ENCODE measurements at regions not wholly inside any gene's neighbourhood (a gene's known extent, or its start where the extent isn't known, plus 50 kb on each side); places are given as distances from the start of the nearest gene placed in this dataset.

DNA sequence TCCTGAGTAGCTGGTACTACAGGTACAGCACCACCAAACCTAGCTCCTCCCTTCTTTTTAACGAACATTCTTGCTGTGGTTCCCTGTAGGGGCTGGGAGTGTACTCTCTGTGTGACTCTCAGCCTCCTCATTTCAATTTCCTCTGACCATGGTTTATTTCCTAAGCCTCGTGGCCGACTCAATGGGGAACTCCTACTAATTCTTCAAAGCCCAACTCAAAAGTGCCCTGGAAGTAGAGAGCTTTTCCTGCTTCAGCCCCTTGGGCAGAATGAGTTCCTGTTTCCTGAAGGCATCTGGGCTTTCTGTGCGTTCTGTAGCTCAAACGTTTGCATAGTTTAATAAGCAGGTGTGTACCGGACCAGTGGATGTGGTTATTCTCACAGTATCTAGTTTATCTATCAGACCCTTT, 70.9 kb upstream of the ACOT11 start:
- Mint-ChIP-seq H3K27ac (peak overlapping the region; percentile 66), H3K27me3 (peaks cover 3% of the 10 kb centered on the region), H3K36me3 (no peaks in the 10 kb centered on the region), H3K4me3 (peak overlapping the region; percentile 26), H3K9me3 (no peaks in the 10 kb centered on the region), H3K4me1 (ENCODE audit: unreplicated experiment) (peaks cover 55% of the 10 kb centered on the region)
- TF ChIP-seq, protein P1, sequence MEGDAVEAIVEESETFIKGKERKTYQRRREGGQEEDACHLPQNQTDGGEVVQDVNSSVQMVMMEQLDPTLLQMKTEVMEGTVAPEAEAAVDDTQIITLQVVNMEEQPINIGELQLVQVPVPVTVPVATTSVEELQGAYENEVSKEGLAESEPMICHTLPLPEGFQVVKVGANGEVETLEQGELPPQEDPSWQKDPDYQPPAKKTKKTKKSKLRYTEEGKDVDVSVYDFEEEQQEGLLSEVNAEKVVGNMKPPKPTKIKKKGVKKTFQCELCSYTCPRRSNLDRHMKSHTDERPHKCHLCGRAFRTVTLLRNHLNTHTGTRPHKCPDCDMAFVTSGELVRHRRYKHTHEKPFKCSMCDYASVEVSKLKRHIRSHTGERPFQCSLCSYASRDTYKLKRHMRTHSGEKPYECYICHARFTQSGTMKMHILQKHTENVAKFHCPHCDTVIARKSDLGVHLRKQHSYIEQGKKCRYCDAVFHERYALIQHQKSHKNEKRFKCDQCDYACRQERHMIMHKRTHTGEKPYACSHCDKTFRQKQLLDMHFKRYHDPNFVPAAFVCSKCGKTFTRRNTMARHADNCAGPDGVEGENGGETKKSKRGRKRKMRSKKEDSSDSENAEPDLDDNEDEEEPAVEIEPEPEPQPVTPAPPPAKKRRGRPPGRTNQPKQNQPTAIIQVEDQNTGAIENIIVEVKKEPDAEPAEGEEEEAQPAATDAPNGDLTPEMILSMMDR (conservative IDR thresholded peaks at IDR 0.05), result no peak
- no peak for DNase-seq (ENCODE audit: extremely low spot score, unreplicated experiment)

DNA sequence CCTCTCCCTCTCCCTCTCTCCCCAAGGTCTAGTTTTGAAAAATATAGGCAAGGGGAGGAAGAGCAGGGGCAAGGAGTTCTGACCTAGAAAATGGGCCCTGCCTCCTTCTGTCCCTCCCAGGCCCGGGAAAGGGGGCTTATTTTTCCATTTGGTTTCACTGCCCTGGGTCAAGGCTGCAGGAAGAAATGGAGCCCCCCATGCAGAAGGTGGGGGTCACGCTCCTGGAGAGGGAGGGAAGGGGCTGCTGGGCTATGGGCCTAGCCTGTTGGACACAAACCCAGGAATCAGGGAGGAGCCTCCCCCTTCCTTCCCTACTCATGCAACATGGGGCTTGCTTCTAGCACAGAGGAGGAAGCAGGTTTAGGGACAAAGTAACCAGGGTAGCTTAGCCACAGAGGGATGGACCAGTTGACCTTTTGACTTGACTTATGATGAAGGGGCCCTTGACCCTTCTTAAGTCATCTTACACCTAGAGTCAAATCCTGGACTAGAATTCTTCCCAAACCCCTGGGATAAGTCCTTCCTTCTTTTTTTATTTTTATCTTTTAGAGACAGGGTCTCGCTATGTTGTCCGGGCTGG, 70.4 kb upstream of the SSBP3 start:
- no peaks in the 10 kb centered on the region for H3K36me3 Mint-ChIP-seq
- no peaks in the 10 kb centered on the region for H3K9me3 Mint-ChIP-seq
- peaks cover 60% of the 10 kb centered on the region for H3K4me1 Mint-ChIP-seq (ENCODE audit: unreplicated experiment)
- peak overlapping the region; percentile 77 for H3K4me3 Mint-ChIP-seq
- peaks cover 3% of the 10 kb centered on the region for H3K27me3 Mint-ChIP-seq
- peak overlapping the region; percentile 81 for H3K27ac Mint-ChIP-seq
- TF ChIP-seq, protein P1 (conservative IDR thresholded peaks at IDR 0.05), result no peak
- DNase-seq (ENCODE audit: extremely low spot score, unreplicated experiment), result no peak

DNA sequence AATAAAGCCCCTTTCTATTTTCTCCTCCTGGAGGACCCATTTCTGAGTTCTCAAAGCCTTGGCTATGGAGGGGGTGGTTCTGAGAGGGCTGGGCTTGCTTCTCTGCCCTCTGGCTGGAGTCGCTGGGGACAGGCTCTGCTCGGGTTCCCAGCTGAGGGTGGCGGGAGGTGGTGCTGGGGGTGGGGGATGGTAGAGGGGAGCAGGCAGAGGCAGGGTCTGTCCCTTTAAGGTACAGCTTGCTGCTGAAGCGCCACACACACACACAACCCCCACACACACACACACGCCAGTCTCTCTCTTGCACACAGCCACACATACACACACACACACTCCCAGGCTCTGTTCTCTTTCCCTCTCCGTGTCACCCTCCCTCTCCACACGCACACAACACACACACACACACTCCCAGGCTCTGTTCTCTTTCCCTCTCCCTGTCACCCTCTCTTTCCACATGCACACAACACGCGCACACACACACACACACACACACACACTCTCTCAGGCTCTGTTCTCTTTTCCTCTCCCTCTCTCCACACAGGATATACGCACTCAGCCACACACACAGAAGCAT, 69.8 kb upstream of the SSBP3 start:
- peak overlapping the region; percentile 81 for H3K27ac Mint-ChIP-seq
- no peaks in the 10 kb centered on the region for H3K36me3 Mint-ChIP-seq
- TF ChIP-seq, protein P1 (conservative IDR thresholded peaks at IDR 0.05), result no peak
- peaks cover 3% of the 10 kb centered on the region for H3K27me3 Mint-ChIP-seq
- no peaks in the 10 kb centered on the region for H3K9me3 Mint-ChIP-seq
- peaks cover 60% of the 10 kb centered on the region for H3K4me1 Mint-ChIP-seq (ENCODE audit: unreplicated experiment)
- peak overlapping the region; percentile 77 for H3K4me3 Mint-ChIP-seq
- no peak for DNase-seq (ENCODE audit: extremely low spot score, unreplicated experiment)

DNA sequence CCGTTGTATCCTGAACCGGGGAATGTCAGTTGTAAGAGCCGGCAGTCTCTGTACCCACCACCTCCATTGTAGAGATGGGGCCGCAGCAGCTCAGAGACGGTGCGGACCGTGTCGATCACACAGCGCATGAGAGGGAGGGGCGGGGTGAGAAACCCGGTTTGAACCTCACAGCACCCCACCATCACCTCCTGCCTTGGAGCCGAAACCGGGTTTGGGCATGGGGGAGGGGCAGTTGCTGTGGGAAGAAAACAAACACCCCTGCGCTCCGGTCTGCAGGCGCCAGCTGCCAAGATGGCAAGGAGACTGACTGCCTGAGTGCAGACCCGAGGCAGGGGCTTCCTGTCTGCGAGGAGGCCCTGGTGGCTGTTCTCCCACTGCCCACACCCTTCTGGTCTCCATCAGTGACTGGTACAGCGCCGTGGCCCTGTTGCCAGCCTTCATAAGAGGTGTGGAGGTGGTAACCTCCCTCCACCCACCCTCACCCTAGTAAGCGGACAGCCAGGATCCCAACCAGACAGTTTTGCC, 69.2 kb upstream of the SSBP3 start:
- no peak for DNase-seq (ENCODE audit: extremely low spot score, unreplicated experiment)
- H3K4me1 Mint-ChIP-seq (ENCODE audit: unreplicated experiment), result peaks cover 54% of the 10 kb centered on the region
- H3K4me3 Mint-ChIP-seq, result peak overlapping the region; percentile 65
- H3K27me3 Mint-ChIP-seq, result peaks cover 3% of the 10 kb centered on the region
- H3K27ac Mint-ChIP-seq, result peak overlapping the region; percentile 62
- no peaks in the 10 kb centered on the region for H3K9me3 Mint-ChIP-seq
- TF ChIP-seq, protein P1 (conservative IDR thresholded peaks at IDR 0.05), result no peak
- H3K36me3 Mint-ChIP-seq, result no peaks in the 10 kb centered on the region

DNA sequence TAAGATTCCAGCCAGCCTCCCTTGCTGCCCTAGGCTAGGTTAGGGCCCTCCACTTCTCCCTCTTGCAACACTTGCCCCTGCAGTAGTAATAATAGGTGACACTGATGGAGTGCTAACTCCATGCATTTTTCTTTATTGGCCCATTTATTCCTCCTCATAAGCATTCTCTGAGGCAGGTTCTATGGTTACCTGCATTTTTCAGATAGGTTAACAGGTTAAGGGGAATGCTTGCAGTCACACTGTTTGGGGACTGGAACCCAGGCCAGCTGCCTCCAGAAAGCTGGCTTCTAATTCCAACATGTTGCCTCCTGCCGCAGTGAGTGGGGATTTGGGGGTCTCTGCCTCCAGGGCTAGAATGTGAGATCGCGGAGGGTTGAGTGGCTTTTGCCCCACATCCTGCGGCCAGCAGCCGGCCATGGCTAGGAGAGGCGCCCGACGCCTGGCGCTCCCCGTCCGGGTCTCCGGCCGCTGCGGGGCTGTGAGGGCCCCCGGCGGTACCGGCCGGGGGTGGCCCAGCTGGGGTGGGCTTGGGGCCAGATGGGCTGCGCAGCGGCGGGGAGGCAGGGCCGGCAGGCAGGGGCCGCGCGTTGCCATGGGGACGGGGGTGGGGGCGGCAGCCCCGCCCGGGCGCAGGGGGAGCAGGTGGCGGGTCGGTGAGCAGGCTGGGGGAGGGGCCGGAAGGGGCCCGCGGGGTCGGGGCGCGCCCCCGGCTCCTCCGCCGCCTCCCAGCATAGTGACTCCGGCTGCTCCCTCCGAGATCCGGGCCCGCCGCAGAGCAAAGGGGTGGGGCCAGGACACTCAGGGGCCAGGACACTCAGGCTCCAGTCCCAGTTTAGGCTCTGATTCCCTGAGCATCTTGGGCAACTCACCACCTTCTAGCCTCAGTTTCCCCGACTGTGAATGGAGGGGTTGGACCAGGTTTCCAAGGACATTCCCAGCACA, 68.4 kb upstream of the SSBP3 start:
- Mint-ChIP-seq H3K27ac (peak overlapping the region; percentile 61), H3K36me3 (no peaks in the 10 kb centered on the region), H3K4me1 (ENCODE audit: unreplicated experiment) (peaks cover 46% of the 10 kb centered on the region), H3K27me3 (peaks cover 3% of the 10 kb centered on the region), H3K4me3 (peak overlapping the region; percentile 85), H3K9me3 (no peaks in the 10 kb centered on the region)
- no peak for DNase-seq (ENCODE audit: extremely low spot score, unreplicated experiment)
- TF ChIP-seq, protein P1 (conservative IDR thresholded peaks at IDR 0.05), result no peak
